Fibroblast of villous mesenchyme (primary cell): ENCODE measurements at regions not wholly inside any gene's neighbourhood (a gene's known extent, or its start where the extent isn't known, plus 50 kb on each side); places are given as distances from the start of the nearest gene placed in this dataset.

ENCODE experiments used
- DNase-seq: peaks from one replicate; pipeline ENCODE4 v3.0.0-alpha.2; 2010; ENCODE audit warnings: low read depth
- H3K4me3 ChIP-seq: 2 replicates; pipeline ENCODE4 v1.5.1; 2011; ENCODE audit warnings: low read depth, mild to moderate bottlenecking, low read length
- TF ChIP-seq, protein P1 (sequence below): IDR thresholded peaks from 2 replicates; pipeline ENCODE4 v1.5.1; 2012; ENCODE audit warnings: low read depth, mild to moderate bottlenecking, low read length; ENCODE audit not compliant: insufficient read depth

DNA sequence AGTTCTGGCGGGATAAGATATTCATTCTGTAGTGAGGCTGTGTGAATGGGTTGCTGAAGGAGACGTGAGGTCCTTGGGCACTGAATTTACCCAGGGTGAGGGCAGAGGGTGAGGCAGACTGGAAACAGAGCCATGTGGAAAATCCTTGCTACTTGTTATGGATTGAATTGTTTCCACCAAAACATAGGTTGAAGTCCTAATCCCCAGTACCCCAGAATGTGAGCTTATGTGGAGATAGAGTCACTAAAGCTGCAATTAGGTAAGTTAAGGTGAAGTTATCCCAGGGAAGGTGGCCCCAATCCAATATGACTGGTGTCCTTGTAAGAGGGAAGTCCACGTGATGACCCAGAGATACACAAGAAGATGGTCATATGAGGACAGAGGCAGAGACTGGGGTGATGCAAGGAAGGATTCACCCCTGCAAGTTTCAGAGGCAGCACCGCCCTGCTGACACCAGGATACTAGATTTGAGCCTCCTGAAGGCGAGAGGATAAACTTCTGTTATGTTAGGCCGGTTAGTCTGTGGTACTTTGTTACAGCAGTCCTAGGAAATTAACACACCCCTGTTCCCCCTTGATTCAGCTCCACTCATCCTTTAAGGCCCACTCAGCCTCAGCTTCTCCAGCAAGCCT is 289.4 kb upstream of the MEX3C start:
- TF ChIP-seq, protein P1, sequence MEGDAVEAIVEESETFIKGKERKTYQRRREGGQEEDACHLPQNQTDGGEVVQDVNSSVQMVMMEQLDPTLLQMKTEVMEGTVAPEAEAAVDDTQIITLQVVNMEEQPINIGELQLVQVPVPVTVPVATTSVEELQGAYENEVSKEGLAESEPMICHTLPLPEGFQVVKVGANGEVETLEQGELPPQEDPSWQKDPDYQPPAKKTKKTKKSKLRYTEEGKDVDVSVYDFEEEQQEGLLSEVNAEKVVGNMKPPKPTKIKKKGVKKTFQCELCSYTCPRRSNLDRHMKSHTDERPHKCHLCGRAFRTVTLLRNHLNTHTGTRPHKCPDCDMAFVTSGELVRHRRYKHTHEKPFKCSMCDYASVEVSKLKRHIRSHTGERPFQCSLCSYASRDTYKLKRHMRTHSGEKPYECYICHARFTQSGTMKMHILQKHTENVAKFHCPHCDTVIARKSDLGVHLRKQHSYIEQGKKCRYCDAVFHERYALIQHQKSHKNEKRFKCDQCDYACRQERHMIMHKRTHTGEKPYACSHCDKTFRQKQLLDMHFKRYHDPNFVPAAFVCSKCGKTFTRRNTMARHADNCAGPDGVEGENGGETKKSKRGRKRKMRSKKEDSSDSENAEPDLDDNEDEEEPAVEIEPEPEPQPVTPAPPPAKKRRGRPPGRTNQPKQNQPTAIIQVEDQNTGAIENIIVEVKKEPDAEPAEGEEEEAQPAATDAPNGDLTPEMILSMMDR, result no peak
- no peak for DNase-seq
- H3K4me3 ChIP-seq, result no peak overlapping the region

GRCh38 chr18:51490417-51490816 is 292.9 kb upstream of the MEX3C start:
- H3K4me3 ChIP-seq, result no peak overlapping the region
- no peak for DNase-seq
- TF ChIP-seq, protein P1, result no peak

- no peak for DNase-seq
- no peak overlapping the region for H3K4me3 ChIP-seq
- TF ChIP-seq, protein P1, result no peak
Observed at GRCh38 chr18:51490860-51491259, 293.4 kb upstream of the MEX3C start.

DNA sequence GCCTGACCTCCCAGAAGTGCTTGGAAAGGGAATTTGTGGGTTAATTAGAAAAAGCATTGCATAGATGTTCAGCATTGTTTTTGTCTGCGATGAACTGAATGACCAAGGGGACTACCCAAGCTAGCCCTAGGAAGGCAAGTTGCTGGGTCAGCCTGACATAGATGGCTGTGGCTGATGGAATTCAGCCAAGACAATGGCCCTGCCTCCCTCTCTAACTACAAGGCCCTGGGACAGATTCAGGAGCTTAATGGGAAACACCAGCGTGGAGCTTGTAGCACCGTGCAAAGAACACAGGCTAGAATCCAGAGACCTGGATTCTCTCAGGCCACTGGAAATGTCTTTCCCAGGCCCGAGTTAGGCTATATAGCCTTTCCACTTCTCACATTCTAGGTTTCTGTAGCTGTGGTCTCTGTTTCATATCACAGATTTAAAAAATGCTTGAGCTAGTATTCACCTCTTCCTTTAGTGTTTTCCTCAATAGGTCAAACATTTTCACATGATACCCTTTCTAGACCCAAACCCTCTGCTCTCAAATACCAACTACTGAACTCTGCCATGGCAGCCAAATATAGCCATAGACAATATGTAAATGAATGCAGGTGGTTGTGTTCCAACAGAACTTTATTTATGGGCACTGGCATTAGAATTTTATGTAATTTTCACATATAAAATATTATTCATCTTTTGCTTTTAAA is 294.3 kb upstream of the MEX3C start:
- H3K4me3 ChIP-seq, result no peak overlapping the region
- TF ChIP-seq, protein P1, result no peak
- DNase-seq, result no peak

DNA sequence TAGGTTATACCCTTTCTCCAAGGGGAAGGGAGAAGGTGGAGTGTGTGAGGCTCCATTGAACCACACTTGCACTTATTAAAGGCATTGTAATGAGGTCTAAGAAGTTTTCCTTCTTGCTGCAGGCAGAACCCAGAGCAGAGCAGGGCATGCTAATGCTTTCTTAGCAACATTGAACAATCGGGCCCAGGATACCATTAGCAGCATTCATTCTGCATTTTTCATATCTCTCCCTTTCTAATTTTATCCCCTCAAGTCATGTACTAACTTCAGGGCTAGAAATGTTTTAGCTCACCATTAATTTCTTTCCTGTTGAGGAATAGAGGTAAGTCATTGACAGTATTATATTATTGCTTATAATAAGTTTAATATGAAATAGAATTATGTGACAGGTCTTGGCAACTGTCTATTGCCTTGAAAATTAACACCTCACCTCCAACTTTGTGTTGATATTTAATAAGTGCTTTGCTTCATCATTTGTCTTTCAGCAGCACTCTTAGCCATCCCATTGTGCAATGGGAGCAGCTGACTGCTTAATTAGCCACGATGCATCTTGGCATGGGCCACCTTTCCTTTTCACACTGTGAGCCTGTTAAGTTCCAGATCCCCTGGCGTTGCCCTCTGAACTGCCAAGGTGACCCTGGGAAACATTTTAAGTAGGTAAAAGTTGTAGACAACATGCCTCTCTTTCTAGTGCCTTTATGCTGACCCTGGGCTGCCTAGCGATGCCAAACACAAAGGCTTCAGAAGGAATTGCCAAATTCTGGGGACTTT is 300.8 kb upstream of the MEX3C start:
- TF ChIP-seq, protein P1, result no peak
- no peak for DNase-seq

DNA sequence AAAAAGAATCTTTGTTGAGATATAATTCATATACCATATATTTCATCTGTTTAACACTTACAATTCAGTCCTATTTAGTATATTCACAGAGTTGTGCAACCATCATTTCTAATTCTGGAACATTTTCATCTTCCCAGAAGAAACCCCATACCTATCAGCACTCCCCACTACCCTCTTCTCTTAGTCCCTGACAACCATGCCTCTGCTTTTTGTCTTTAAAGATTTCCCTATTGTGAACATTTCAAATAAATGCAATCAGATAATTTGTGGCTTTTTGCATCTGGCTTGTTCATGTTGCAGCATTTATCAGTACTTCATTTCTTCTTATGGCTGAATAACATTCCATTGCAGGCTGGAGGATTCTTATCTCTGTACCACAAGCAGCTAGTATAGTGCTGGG is 305.9 kb upstream of the MEX3C start:
- peak; percentile 18 for DNase-seq
- H3K4me3 ChIP-seq, result no peak overlapping the region
- TF ChIP-seq, protein P1, result no peak

More for the DNA sequence above, 300.8 kb upstream of the MEX3C start:
- no peak overlapping the region for H3K4me3 ChIP-seq
